Endothelial cell (in vitro differentiated cells): ENCODE measurements at regions not wholly inside any gene's neighbourhood (a gene's known extent, or its start where the extent isn't known, plus 50 kb on each side); places are given as distances from the start of the nearest gene placed in this dataset.

Experiments
- DNase-seq: peaks from one replicate; pipeline ENCODE4 v3.0.0; 2021; ENCODE audit warnings: low spot score
- H3K27ac Mint-ChIP-seq: one replicate; pipeline ENCODE4 v1.8.0; 2021; ENCODE audit warnings: mixed read lengths, inconsistent platforms; ENCODE audit not compliant: unreplicated experiment
- H3K27me3 Mint-ChIP-seq: one replicate; pipeline ENCODE4 v1.8.0; 2021; ENCODE audit warnings: mild to moderate bottlenecking, moderate library complexity, mixed read lengths, inconsistent platforms; ENCODE audit not compliant: unreplicated experiment
- H3K36me3 Mint-ChIP-seq: one replicate; pipeline ENCODE4 v1.8.0; 2021; ENCODE audit warnings: mild to moderate bottlenecking, low read depth, mixed read lengths, inconsistent platforms; ENCODE audit not compliant: unreplicated experiment
- H3K4me1 Mint-ChIP-seq: one replicate; pipeline ENCODE4 v1.8.0; 2021; ENCODE audit warnings: mild to moderate bottlenecking, mixed read lengths, inconsistent platforms; ENCODE audit not compliant: unreplicated experiment
- H3K4me3 Mint-ChIP-seq: one replicate; pipeline ENCODE4 v1.8.0; 2021; ENCODE audit warnings: mild to moderate bottlenecking, mixed read lengths, inconsistent platforms; ENCODE audit not compliant: unreplicated experiment
- H3K9me3 Mint-ChIP-seq: one replicate; pipeline ENCODE4 v1.8.0; 2021; ENCODE audit warnings: mixed read lengths, inconsistent platforms; ENCODE audit not compliant: unreplicated experiment
- CTCF ChIP-seq: fragments of 200-600 bp; sonication (generic); IDR thresholded peaks from one replicate; pipeline ENCODE4 v1.5.0; 2021; ENCODE audit warnings: antibody characterized with exemption; ENCODE audit not compliant: unreplicated experiment

- H3K4me1 Mint-ChIP-seq, result no peaks in the 10 kb centered on the region
- no peak for DNase-seq
Observed at GRCh38 chr4:136281889-136282288, 1250.4 kb downstream of the PCDH18 start.

GRCh38 chr4:136281307-136281706, 1251.0 kb downstream of the PCDH18 start:
- Mint-ChIP-seq H3K4me3 (no peak overlapping the region), H3K27me3 (no peaks in the 10 kb centered on the region), H3K27ac (no peak overlapping the region), H3K36me3 (no peaks in the 10 kb centered on the region), H3K4me1 (no peaks in the 10 kb centered on the region), H3K9me3 (no peaks in the 10 kb centered on the region)
- TF ChIP-seq CTCF, result no peak
- no peak for DNase-seq

More at GRCh38 chr4:136281889-136282288, 1250.4 kb downstream of the PCDH18 start:
- H3K36me3 Mint-ChIP-seq, result no peaks in the 10 kb centered on the region
- H3K27me3 Mint-ChIP-seq, result no peaks in the 10 kb centered on the region
- TF ChIP-seq CTCF, result no peak
- H3K27ac Mint-ChIP-seq, result no peak overlapping the region
- no peaks in the 10 kb centered on the region for H3K9me3 Mint-ChIP-seq
- no peak overlapping the region for H3K4me3 Mint-ChIP-seq

- H3K4me1 Mint-ChIP-seq, result no peaks in the 10 kb centered on the region
- no peaks in the 10 kb centered on the region for H3K27me3 Mint-ChIP-seq
- no peak for TF ChIP-seq CTCF
- H3K36me3 Mint-ChIP-seq, result no peaks in the 10 kb centered on the region
- no peaks in the 10 kb centered on the region for H3K9me3 Mint-ChIP-seq
- no peak overlapping the region for H3K27ac Mint-ChIP-seq
- H3K4me3 Mint-ChIP-seq, result no peak overlapping the region
- no peak for DNase-seq
Observed at GRCh38 chr4:136277741-136278140, 1254.6 kb downstream of the PCDH18 start.

GRCh38 chr4:136246876-136247275, 1285.4 kb downstream of the PCDH18 start:
- no peak overlapping the region for H3K4me3 Mint-ChIP-seq
- no peaks in the 10 kb centered on the region for H3K9me3 Mint-ChIP-seq
- H3K27ac Mint-ChIP-seq, result no peak overlapping the region
- no peaks in the 10 kb centered on the region for H3K36me3 Mint-ChIP-seq
- no peak for TF ChIP-seq CTCF
- DNase-seq, result no peak
- H3K27me3 Mint-ChIP-seq, result no peaks in the 10 kb centered on the region
- no peaks in the 10 kb centered on the region for H3K4me1 Mint-ChIP-seq

GRCh38 chr4:136241221-136241986, 1290.9 kb downstream of the PCDH18 start:
- H3K36me3 Mint-ChIP-seq, result peaks cover 3% of the 10 kb centered on the region
- H3K9me3 Mint-ChIP-seq, result peaks cover 4% of the 10 kb centered on the region
- no peak for TF ChIP-seq CTCF
- H3K4me3 Mint-ChIP-seq, result no peak overlapping the region
- no peak overlapping the region for H3K27ac Mint-ChIP-seq
- no peaks in the 10 kb centered on the region for H3K4me1 Mint-ChIP-seq
- peaks cover 2% of the 10 kb centered on the region for H3K27me3 Mint-ChIP-seq
- no peak for DNase-seq
